NCI-H2227 (cell line): ENCODE measurements at regions not wholly inside any gene's neighbourhood (a gene's known extent, or its start where the extent isn't known, plus 50 kb on each side); places are given as distances from the start of the nearest gene placed in this dataset.

Source experiments
- DNase-seq: peaks from one replicate; lab custom pipeline; 2025; ENCODE audit not compliant: unreplicated experiment; lab: John Stamatoyannopoulos, UW

GRCh38 chr6:98782772-98783171 is 51.6 kb upstream of the POU3F2 start:
- no peak for DNase-seq

GRCh38 chr6:98783578-98783977 is 50.8 kb upstream of the POU3F2 start:
- no peak for DNase-seq
